Endometrial microvascular endothelial cells (primary cell): ENCODE measurements at regions not wholly inside any gene's neighbourhood (a gene's known extent, or its start where the extent isn't known, plus 50 kb on each side); places are given as distances from the start of the nearest gene placed in this dataset.
"Not testable (repeated sequence)": the region's sequence is repeated elsewhere in the genome, so short reads cannot be mapped to it uniquely, and the experiment has no call there.

Experiments
- in situ Hi-C: cut with HindIII; loops from 2 replicates; pipeline ENCODE4 v1.10.0; 2017; ENCODE audit warnings: low sequenced_read_pairs, low pct_unique_long_range_greater_than_20kb; ENCODE audit errors: inconsistent ontology term

DNA sequence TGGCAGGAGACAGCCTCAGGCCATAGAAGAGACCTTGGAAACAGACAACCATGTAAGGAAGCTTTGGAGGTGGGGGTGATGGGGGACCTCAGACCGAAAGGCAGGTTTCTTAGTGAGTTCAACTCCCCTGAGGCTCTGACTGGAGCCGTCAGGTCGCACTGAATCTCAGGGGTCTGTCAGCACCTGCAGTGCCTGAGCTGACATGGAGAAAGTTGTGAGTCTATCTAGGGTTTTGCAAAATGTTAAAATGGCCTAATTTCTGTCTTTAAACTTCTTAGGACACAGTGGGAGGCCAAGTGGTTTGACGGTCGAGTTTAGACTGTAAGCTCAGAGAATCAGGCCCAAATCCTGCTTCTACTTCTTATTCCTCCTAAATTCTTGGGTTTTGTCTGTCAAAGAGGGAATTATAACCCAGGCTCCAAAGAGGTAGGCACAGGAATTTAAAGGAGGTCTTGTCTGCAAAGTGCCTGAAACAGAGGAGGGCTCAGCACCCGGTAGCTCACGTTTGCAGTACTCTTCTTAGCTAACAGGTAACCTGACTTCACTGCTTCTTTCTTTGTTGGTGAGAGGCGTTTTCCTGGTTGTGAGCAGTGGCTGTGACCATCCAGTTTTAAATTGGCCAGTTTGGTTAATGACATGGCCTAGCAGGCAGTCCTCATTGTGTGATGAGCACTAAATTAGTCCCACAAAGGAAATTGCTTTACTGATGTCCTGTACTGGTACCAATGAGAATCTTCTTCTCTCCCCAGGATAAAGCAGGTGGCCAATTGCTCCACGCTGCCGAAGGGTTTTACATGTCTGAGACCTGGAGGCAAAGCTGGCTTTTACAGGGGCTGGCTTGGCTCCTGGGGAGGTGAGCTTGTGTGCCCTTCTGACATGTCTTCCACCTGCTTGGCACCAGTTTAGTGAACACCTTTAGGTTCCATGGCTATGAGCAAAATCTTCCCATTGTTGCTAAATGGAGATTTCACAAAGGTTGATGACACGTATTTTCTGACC, 95.7 kb downstream of the MYCN start:
- in situ Hi-C loops, result no loop called here

- in situ Hi-C loops, result no loop called here
Measured at GRCh38 chr2:16034975-16035746, 94.8 kb downstream of the MYCN start.

- in situ Hi-C loops, result no loop called here
Measured at GRCh38 chr2:16034151-16034974, 94.0 kb downstream of the MYCN start.

GRCh38 chr2:16033032-16033293, 92.6 kb downstream of the MYCN start:
- in situ Hi-C loops, result no loop called here

DNA sequence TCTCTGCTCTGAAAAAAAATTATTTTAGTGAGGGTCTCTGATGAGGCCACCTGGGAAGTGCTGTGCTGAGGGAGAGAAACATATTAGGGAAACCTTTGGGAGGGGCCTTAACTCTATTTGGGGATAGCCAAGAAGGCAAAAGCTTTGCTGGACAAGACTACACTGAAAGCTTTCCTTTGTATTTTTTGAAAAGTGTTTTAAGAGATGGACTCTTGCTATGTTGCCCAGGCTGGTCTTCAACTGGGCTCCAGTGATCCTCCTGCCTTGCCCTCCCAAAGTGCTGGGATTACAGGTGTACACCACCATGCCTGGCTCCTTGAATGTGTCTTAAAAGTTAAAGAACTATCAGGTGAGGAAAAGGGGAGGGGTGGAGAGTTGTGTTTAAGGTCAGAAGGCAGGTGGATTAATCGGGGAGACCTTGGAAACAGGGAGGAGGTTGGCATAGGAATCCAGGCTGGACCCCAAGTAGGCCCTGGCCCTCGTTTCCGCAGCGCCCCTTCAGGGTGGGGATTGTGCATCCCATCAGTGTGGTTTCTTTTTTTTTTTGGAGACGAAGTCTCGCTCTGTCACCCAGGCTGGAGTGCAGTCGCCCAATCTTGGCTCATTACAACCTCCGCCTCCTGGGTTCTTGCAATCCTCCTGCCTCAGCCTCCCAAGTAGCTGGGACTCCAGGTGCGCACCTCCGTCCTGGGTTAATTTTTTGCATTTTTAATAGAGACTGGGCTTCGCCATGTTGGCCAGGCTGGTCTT, 92.1 kb downstream of the MYCN start:
- in situ Hi-C loops, result no loop called here

DNA sequence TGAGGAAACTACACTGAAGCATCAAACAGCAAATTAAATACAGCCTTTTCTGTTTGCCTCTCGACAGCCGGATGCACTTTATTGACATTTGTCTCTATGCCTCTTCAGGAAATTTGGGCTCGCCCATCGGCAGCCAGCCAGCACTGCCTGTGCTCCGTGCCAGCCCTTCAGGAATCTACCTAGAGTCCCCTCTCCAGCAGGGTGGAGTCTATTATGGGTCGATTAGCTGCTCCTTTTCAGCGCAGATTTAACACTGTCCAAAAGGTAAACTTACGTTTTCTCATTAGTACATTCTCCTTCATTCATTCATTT, 91.5 kb downstream of the MYCN start:
- in situ Hi-C loops, result no loop called here

DNA sequence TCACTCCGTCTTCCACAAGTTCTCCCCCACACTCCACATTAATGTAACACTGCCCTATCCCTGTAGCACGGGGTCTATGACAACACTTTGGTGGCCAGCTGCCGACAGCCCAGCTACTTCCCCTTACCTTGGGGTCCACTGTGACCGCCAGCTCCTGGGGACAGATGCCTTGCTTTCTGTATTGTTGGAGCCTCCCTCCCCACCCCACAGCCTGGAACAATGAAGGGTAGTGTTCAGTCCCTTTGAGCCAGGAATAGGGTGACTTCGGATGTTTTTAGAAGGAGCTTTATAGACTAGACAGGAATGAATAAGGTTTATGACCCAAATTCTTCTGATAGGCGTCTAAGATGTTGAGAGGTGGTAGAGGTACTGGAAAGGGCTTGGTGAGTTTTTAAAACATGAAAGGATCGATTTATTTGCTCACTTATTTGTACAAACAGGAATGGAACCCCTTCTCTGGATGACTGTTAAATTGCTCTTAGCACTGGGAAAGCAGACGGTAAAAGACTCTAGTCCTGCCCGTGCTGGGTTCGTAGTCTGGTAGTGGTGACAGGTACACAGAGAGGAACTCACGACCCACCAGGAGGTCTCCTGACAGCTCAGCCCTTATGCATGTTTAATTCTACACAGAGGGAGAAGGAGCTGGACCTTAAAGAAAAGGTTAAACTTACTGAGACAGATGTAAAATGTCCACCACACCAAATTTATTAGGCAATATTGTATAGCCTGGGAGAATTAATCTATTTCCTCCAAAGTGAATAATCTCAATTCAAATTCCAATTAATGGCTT, 90.9 kb downstream of the MYCN start:
- in situ Hi-C loops, result no loop called here

DNA sequence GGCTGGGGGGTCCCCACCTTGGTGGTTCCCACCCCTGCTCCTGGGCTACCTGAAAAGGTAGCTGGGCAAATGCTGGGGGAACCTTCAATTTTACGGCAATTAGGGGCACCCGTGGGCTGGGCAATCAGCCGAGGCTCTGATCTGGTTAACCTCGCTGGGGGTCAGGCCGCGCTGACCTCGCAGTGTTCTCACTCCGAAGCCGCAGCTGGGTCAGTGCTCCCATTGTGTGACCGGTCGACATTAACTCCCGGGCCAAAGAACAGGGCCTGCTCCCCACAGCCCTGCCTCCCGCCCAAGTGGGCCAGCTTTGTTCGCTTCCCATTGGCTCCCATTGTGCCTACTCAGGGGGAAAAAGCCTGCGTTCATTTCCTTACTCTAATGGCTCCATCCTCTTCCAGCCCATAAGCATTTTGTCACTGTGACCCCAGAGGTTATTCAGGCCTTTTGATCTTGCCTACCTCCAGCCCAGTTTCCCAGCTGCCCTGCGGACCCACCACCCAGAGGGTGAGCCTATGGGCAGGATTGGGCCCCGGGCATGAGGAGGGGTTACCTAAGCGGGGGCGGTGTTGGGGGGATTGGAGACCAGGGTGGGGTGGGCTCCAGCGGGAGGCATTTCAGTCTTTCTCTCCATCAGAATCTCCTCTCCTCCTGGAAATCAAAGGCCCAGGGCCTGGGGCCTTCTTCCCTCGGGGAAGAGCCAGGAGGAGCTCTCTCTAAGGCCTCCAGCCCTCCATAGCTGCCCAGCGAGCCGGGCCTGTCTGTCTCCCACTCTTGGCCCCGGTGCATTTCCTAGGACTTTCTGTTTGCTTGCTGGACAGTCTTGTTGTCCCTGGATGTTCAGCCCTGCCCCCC, 90.1 kb downstream of the MYCN start:
- in situ Hi-C loops, result no loop called here

- in situ Hi-C loops, result no loop called here
Measured at GRCh38 chr2:16028644-16029043, 88.3 kb downstream of the MYCN start.

DNA sequence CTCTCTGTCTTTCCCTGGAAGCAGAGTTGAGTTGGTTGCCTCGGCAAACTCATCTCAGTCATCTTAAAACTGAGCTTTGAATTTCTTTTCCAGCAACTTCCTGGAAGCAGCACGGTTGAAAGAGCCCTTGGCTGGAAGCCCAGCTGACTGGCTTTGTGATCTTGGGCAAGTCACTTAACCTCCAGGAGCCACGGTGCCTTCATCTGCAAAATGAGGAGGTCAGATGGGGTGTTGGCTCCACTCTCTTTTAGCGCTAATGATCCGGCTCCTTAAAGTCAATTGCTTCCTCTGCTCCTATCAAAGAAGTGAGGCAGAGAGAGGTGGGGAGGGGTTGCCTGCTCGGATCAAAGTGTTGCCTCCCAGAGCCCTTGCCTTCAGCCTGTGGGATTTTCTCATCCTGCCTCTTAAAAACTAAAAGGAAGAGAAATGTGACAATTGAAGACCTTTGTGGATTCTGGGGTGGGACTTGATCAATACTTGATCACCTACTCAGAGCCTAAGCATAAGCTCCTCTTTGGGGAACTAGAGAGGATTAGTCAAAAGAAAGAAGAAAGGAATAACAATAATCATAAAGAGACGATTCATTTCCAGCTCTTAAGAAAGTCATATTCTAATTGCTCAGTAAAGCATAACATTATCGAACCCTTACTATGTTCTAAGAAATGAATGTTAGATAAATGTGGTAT, 86.6 kb downstream of the MYCN start:
- in situ Hi-C loops, result no loop called here

- in situ Hi-C loops, result no loop called here
Measured at GRCh38 chr2:16025876-16026640, 85.7 kb downstream of the MYCN start.

DNA sequence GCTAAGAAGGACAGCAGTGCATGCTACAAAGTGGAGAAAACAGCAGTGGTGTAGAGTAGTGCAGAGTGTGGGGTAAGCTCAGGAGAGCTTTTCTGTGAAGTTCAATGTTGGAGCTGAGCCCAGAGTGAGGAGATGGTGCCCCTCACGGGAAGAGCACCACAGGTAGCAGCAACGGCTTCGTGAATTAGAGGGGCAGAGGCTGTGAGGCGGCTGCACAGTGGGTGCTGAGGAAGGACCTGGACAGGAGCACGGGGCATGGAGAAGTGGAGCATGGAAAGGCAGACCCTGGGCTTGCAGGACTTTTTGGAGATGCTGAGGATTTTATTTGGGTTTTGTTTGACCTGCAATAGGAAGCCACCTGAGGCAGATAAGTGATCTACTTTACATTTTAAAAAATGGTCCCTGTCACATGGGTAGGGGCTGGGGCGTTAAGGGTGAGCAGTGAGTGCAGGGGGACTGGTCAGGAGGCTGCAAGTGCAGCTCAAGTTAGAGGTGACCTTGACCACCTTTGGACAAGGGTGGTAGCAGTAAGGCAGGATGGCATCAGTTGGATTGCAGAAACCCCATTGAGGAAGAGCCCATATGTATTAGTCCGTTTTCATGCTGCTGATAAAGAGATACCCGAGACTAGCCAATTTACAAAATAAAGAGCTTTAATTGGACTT, 85.0 kb downstream of the MYCN start:
- in situ Hi-C loops, result no loop called here

GRCh38 chr2:16024628-16025027, 84.3 kb downstream of the MYCN start:
- in situ Hi-C loops, result not testable (repeated sequence)

GRCh38 chr2:16023506-16024360, 83.4 kb downstream of the MYCN start:
- in situ Hi-C loops, result no loop called here
